Trophoblast cell (in vitro differentiated cells and primary cell): ENCODE measurements at regions not wholly inside any gene's neighbourhood (a gene's known extent, or its start where the extent isn't known, plus 50 kb on each side); places are given as distances from the start of the nearest gene placed in this dataset.
A peak's percentile ranks its signal among the peaks of the same experiment; 100 is the strongest.
"Not testable (repeated sequence)": the region's sequence is repeated elsewhere in the genome, so short reads cannot be mapped to it uniquely, and the experiment has no call there.

Experiments used
- DNase-seq, 2 donors: peaks; one replicate each; pipeline ENCODE4 v3.0.0-alpha.2; 2016
- H2AFZ ChIP-seq: 2 replicates; pipeline ENCODE4 v1.6.1; 2013; ENCODE audit warnings: low read length, moderate library complexity, mild to moderate bottlenecking; ENCODE audit not compliant: insufficient read depth, poor library complexity
- H2AK5ac ChIP-seq: 2 replicates; pipeline ENCODE4 v1.6.1; 2013; ENCODE audit warnings: mild to moderate bottlenecking, low read length
- H2BK120ac ChIP-seq: 2 replicates; pipeline ENCODE4 v1.6.1; 2013; ENCODE audit warnings: low read length, mild to moderate bottlenecking, moderate library complexity; ENCODE audit not compliant: insufficient read depth, poor library complexity
- H2BK12ac ChIP-seq: 2 replicates; pipeline ENCODE4 v1.6.1; 2013; ENCODE audit warnings: mild to moderate bottlenecking, low read length, moderate library complexity
- H2BK5ac ChIP-seq: 2 replicates; pipeline ENCODE4 v1.6.1; 2013; ENCODE audit warnings: low read length, low read depth, moderate library complexity, mild to moderate bottlenecking; ENCODE audit not compliant: poor library complexity
- H3K14ac ChIP-seq: 2 replicates; pipeline ENCODE4 v1.6.1; 2013; ENCODE audit warnings: mild to moderate bottlenecking, low read length
- H3K18ac ChIP-seq: 2 replicates; pipeline ENCODE4 v1.6.1; 2013; ENCODE audit warnings: mild to moderate bottlenecking, low read length
- H3K23ac ChIP-seq: 2 replicates; pipeline ENCODE4 v1.6.1; 2013; ENCODE audit warnings: low read length
- H3K27ac ChIP-seq: 2 replicates; pipeline ENCODE4 v1.5.1; 2013; ENCODE audit warnings: low read depth, mild to moderate bottlenecking, inconsistent platforms, low read length, moderate library complexity
- H3K27me3 ChIP-seq: 2 replicates; pipeline ENCODE4 v1.6.1; 2013; ENCODE audit warnings: inconsistent platforms, mild to moderate bottlenecking, low read length, moderate library complexity; ENCODE audit not compliant: insufficient read depth
- H3K36me3 ChIP-seq, 2 experiments: 1 replicate in 1 of 2; 2 replicates in 1 of 2; pipeline ENCODE4 v1.6.1; 2013; ENCODE audit warnings: low read length in 2 of 2, mild to moderate bottlenecking in 2 of 2, moderate library complexity in 1 of 2; ENCODE audit not compliant: insufficient read depth in 2 of 2, control insufficient read depth in 1 of 2
- H3K4ac ChIP-seq: 2 replicates; pipeline ENCODE4 v1.6.1; 2013; ENCODE audit warnings: low read depth, mild to moderate bottlenecking, low read length, moderate library complexity
- H3K4me1 ChIP-seq, 2 experiments: 1 replicate in 1 of 2; 2 replicates in 1 of 2; pipeline ENCODE4 v1.6.1; 2013; ENCODE audit warnings: low read length in 2 of 2, mild to moderate bottlenecking in 2 of 2, moderate library complexity in 1 of 2; ENCODE audit not compliant: insufficient read depth in 2 of 2, control insufficient read depth in 1 of 2
- H3K4me2 ChIP-seq: 2 replicates; pipeline ENCODE4 v1.6.1; 2013; ENCODE audit warnings: inconsistent platforms, mild to moderate bottlenecking, low read length, moderate library complexity
- H3K4me3 ChIP-seq: 2 replicates; pipeline ENCODE4 v1.5.1; 2013; ENCODE audit warnings: mild to moderate bottlenecking, low read depth, low read length, inconsistent platforms
- H3K79me1 ChIP-seq: one replicate; pipeline ENCODE4 v1.6.1; 2013; ENCODE audit warnings: low read length
- H3K79me2 ChIP-seq: 2 replicates; pipeline ENCODE4 v1.6.1; 2013; ENCODE audit warnings: low read length, mild to moderate bottlenecking; ENCODE audit not compliant: control insufficient read depth, insufficient read depth, poor library complexity
- H3K9ac ChIP-seq: 2 replicates; pipeline ENCODE4 v1.6.1; 2013; ENCODE audit warnings: mild to moderate bottlenecking, low read length
- H3K9me3 ChIP-seq: 2 replicates; pipeline ENCODE4 v1.6.1; 2013; ENCODE audit warnings: low read depth, mild to moderate bottlenecking, control low read depth, inconsistent platforms, low read length; ENCODE audit not compliant: insufficient read depth
- H4K12ac ChIP-seq: 2 replicates; pipeline ENCODE4 v1.6.1; 2013; ENCODE audit warnings: low read depth, mild to moderate bottlenecking, low read length, moderate library complexity
- H4K8ac ChIP-seq: 2 replicates; pipeline ENCODE4 v1.6.1; 2013; ENCODE audit warnings: low read depth, mild to moderate bottlenecking, low read length, moderate library complexity
- H4K91ac ChIP-seq: one replicate; pipeline ENCODE4 v1.6.1; 2013; ENCODE audit warnings: low read depth, mild to moderate bottlenecking, low read length, moderate library complexity
- WGBS: extraction: QIAGEN DNeasy Blood & Tissue Kit; methylation state at CpG from one replicate; pipeline ENCODE4 v1.1.7; 2013; ENCODE audit warnings: missing lambda C conversion rate; ENCODE audit not compliant: insufficient read length, insufficient coverage; ENCODE audit errors: extremely low coverage; 5-methylcytosine and 5-hydroxymethylcytosine counted together

GRCh38 chr17:62255791-62256190 is 124.6 kb upstream of the EFCAB3 start:
- not testable (repeated sequence) for H3K4me3 ChIP-seq

GRCh38 chr17:62242076-62242475 is 138.3 kb upstream of the EFCAB3 start:
- H2BK5ac ChIP-seq, H3K4ac ChIP-seq, H3K14ac ChIP-seq, H3K4me3 ChIP-seq, H3K79me1 ChIP-seq, H3K79me2 ChIP-seq, H3K4me1 ChIP-seq, H3K4me2 ChIP-seq, H3K27ac ChIP-seq, H4K91ac ChIP-seq, H3K9me3 ChIP-seq, H2AFZ ChIP-seq, H3K27me3 ChIP-seq, H3K36me3 ChIP-seq, H4K12ac ChIP-seq, H2BK120ac ChIP-seq, H2AK5ac ChIP-seq, H4K8ac ChIP-seq, H3K23ac ChIP-seq, H2BK12ac ChIP-seq, H3K9ac ChIP-seq, H3K18ac ChIP-seq: not testable (repeated sequence)
- WGBS, result no CpG with 5 or more reads among the region's 7 CpGs
- DNase-seq, result peak in 1 of 2 donors; percentile 15

More at GRCh38 chr17:62255791-62256190, 124.6 kb upstream of the EFCAB3 start:
- H3K27me3 ChIP-seq, H3K79me1 ChIP-seq, H2AFZ ChIP-seq, H3K27ac ChIP-seq, H3K4ac ChIP-seq, DNase-seq, H3K14ac ChIP-seq, H4K12ac ChIP-seq, H3K36me3 ChIP-seq, H3K18ac ChIP-seq, H3K23ac ChIP-seq, H3K9me3 ChIP-seq, H2BK5ac ChIP-seq, H3K4me1 ChIP-seq, H4K8ac ChIP-seq, H2BK12ac ChIP-seq, H2BK120ac ChIP-seq, H3K79me2 ChIP-seq, H2AK5ac ChIP-seq, H4K91ac ChIP-seq, H3K4me2 ChIP-seq, H3K9ac ChIP-seq: not testable (repeated sequence)
- WGBS, result no CpG with 5 or more reads among the region's 6 CpGs

GRCh38 chr17:62239569-62239968 is 140.8 kb upstream of the EFCAB3 start:
- not testable (repeated sequence) for H3K14ac ChIP-seq, H3K4me3 ChIP-seq, H4K12ac ChIP-seq, H3K36me3 ChIP-seq, H3K79me2 ChIP-seq, H3K9me3 ChIP-seq, H3K27ac ChIP-seq, H3K9ac ChIP-seq, H3K23ac ChIP-seq, DNase-seq, H2BK12ac ChIP-seq, H3K18ac ChIP-seq, H4K8ac ChIP-seq, H2AK5ac ChIP-seq, H3K4me1 ChIP-seq, H3K79me1 ChIP-seq, H2BK5ac ChIP-seq, H3K4me2 ChIP-seq, H2BK120ac ChIP-seq, H4K91ac ChIP-seq, H2AFZ ChIP-seq, H3K4ac ChIP-seq, H3K27me3 ChIP-seq
- no CpG with 5 or more reads among the region's 3 CpGs for WGBS

- H3K14ac ChIP-seq, H2BK12ac ChIP-seq, H3K36me3 ChIP-seq, H3K27ac ChIP-seq, DNase-seq, H4K12ac ChIP-seq, H3K9me3 ChIP-seq, H3K4me3 ChIP-seq, H3K79me1 ChIP-seq, H3K4ac ChIP-seq, H3K4me1 ChIP-seq, H4K91ac ChIP-seq, H3K9ac ChIP-seq, H4K8ac ChIP-seq, H3K79me2 ChIP-seq, H3K23ac ChIP-seq, H3K18ac ChIP-seq, H2BK5ac ChIP-seq, H3K27me3 ChIP-seq, H3K4me2 ChIP-seq, H2AFZ ChIP-seq, H2BK120ac ChIP-seq, H2AK5ac ChIP-seq: not testable (repeated sequence)
- WGBS, result no CpG with 5 or more reads among the region's 6 CpGs
Measured at GRCh38 chr17:62238551-62239338, 141.6 kb upstream of the EFCAB3 start.
